Small intestine (tissue), 7 donors: ENCODE measurements at regions not wholly inside any gene's neighbourhood (a gene's known extent, or its start where the extent isn't known, plus 50 kb on each side); places are given as distances from the start of the nearest gene placed in this dataset.

ENCODE experiments used
- DNase-seq, 2 donors: peaks; one replicate each; pipeline versions ENCODE4 v3.0.0 to v3.0.0-alpha.2; 2013
- FAIRE-seq: peaks from 2 replicates; lab custom pipeline; 2012; peaks lifted over from hg19 to GRCh38; lab: Jason Lieb, UNC
- H3K27ac ChIP-seq, 3 donors: one replicate each; pipeline ENCODE4 v1.5.1; 2013; ENCODE audit warnings: low read length in 2 of 3, mild to moderate bottlenecking in 2 of 3, control low read depth in 1 of 3, inconsistent platforms in 1 of 3, low read depth in 1 of 3, moderate library complexity in 1 of 3
- H3K27me3 ChIP-seq, 3 donors: one replicate each; pipeline ENCODE4 v1.6.1; 2013; ENCODE audit warnings: low read length in 3 of 3, inconsistent platforms in 1 of 3; ENCODE audit not compliant: control insufficient read depth in 3 of 3, insufficient read depth in 3 of 3
- H3K36me3 ChIP-seq, 3 donors: one replicate each; pipeline ENCODE4 v1.6.1; 2013; ENCODE audit warnings: low read length in 3 of 3, inconsistent platforms in 1 of 3, low read depth in 1 of 3, mild to moderate bottlenecking in 1 of 3, moderate library complexity in 1 of 3; ENCODE audit not compliant: control insufficient read depth in 3 of 3, insufficient read depth in 2 of 3
- H3K4me1 ChIP-seq, 3 donors: one replicate each; pipeline ENCODE4 v1.6.1; 2013; ENCODE audit warnings: low read length in 2 of 3, inconsistent platforms in 1 of 3, low read depth in 1 of 3, mild to moderate bottlenecking in 1 of 3, moderate library complexity in 1 of 3; ENCODE audit not compliant: control insufficient read depth in 3 of 3, insufficient read depth in 2 of 3
- H3K4me3 ChIP-seq, 3 donors: one replicate each; pipeline ENCODE4 v1.5.1; 2013; ENCODE audit warnings: low read length in 3 of 3, control low read depth in 1 of 3, inconsistent platforms in 1 of 3, low read depth in 1 of 3, mild to moderate bottlenecking in 1 of 3, moderate library complexity in 1 of 3
- H3K9me3 ChIP-seq, 2 donors: one replicate each; pipeline ENCODE4 v1.6.1; 2013; ENCODE audit warnings: low read depth in 1 of 2, low read length in 1 of 2; ENCODE audit not compliant: control insufficient read depth in 2 of 2, insufficient read depth in 1 of 2
- WGBS, 3 donors: extraction: QIAGEN DNeasy Blood & Tissue Kit; methylation state at CpG; one replicate each; pipeline ENCODE4 v1.1.7; 2013; 5-methylcytosine and 5-hydroxymethylcytosine counted together
- donor health status: healthy with polysubstance abuse.
- donor health status: control.
- donor health status: control.
- donor health status: Bipolar disorder and iron deficiency.
- donor health status: healthy.

- Histone ChIP-seq H3K4me3 (no peak overlapping the region), H3K27ac (no peak overlapping the region), H3K36me3 (no peaks in the 10 kb centered on the region), H3K9me3 (no peaks in the 10 kb centered on the region), H3K4me1 (peaks cover 0 to 3% (median 0%) of the 10 kb centered on the region in 3 donors), H3K27me3 (no peaks in the 10 kb centered on the region)
- FAIRE-seq (peak; percentile 62), DNase-seq (no peak)
- 61 to 85% (median 77%) methylated on average over 1 of the region's 1 CpG for WGBS, 3 donors
Measured at GRCh38 chr12:92462527-92462926, 240.3 kb upstream of the PLEKHG7 start.

- no peak overlapping the region for H3K4me3 ChIP-seq
- WGBS, 3 donors = 69 to 78% (median 74%) methylated on average over 3 of the region's 3 CpGs
- H3K27ac ChIP-seq = peak overlapping the region in 2 of 3 donors; percentile 33 to 55
- no peaks in the 10 kb centered on the region for H3K27me3 ChIP-seq
- DNase-seq (peak in 1 of 2 donors; percentile 55), FAIRE-seq (no peak)
- peaks cover 0 to 3% (median 0%) of the 10 kb centered on the region in 3 donors for H3K4me1 ChIP-seq
- H3K36me3 ChIP-seq = no peaks in the 10 kb centered on the region
- H3K9me3 ChIP-seq = no peaks in the 10 kb centered on the region
Measured at GRCh38 chr12:92462049-92462448, 240.7 kb upstream of the PLEKHG7 start.

GRCh38 chr12:92459850-92460249, 242.9 kb upstream of the PLEKHG7 start:
- no peak for FAIRE-seq
- no peaks in the 10 kb centered on the region for H3K27me3 ChIP-seq

GRCh38 chr12:92458996-92459395, 243.8 kb upstream of the PLEKHG7 start:
- Histone ChIP-seq H3K9me3 (no peaks in the 10 kb centered on the region), H3K36me3 (no peaks in the 10 kb centered on the region), H3K27ac (no peak overlapping the region), H3K4me3 (no peak overlapping the region), H3K27me3 (no peaks in the 10 kb centered on the region), H3K4me1 (no peaks in the 10 kb centered on the region)
- FAIRE-seq (no peak), DNase-seq (no peak)
- WGBS, 3 donors = 98 to 100% (median 99%) methylated on average over 4 of the region's 4 CpGs

More at GRCh38 chr12:92459850-92460249, 242.9 kb upstream of the PLEKHG7 start:
- no peaks in the 10 kb centered on the region for H3K36me3 ChIP-seq
- no peak overlapping the region for H3K27ac ChIP-seq
- H3K4me3 ChIP-seq = no peak overlapping the region
- no peaks in the 10 kb centered on the region for H3K4me1 ChIP-seq
- DNase-seq = no peak
- H3K9me3 ChIP-seq = no peaks in the 10 kb centered on the region

GRCh38 chr12:92457458-92458180, 245.2 kb upstream of the PLEKHG7 start:
- FAIRE-seq = no peak
- no peaks in the 10 kb centered on the region for H3K27me3 ChIP-seq
- H3K36me3 ChIP-seq = no peaks in the 10 kb centered on the region
- H3K27ac ChIP-seq = no peak overlapping the region
- DNase-seq = no peak
- 50 to 80% (median 67%) methylated on average over 4 of the region's 4 CpGs for WGBS, 3 donors
- H3K4me3 ChIP-seq = no peak overlapping the region
- H3K4me1 ChIP-seq = no peaks in the 10 kb centered on the region
- H3K9me3 ChIP-seq = no peaks in the 10 kb centered on the region

GRCh38 chr12:92452763-92453162, 250.0 kb upstream of the PLEKHG7 start:
- Histone ChIP-seq H3K4me3 (no peak overlapping the region), H3K4me1 (no peaks in the 10 kb centered on the region), H3K27ac (no peak overlapping the region), H3K27me3 (no peaks in the 10 kb centered on the region), H3K9me3 (peaks cover 0 to 5% of the 10 kb centered on the region in 2 donors), H3K36me3 (no peaks in the 10 kb centered on the region)
- DNase-seq (no peak), FAIRE-seq (peak; percentile 26)

GRCh38 chr12:92446083-92446460, 256.7 kb upstream of the PLEKHG7 start:
- Histone ChIP-seq H3K9me3 (no peaks in the 10 kb centered on the region), H3K4me1 (peaks cover 2 to 13% (median 5%) of the 10 kb centered on the region in 3 donors), H3K27me3 (peaks cover 0 to 1% (median 0%) of the 10 kb centered on the region in 3 donors), H3K27ac (peak overlapping the region in 1 of 3 donors; percentile 13), H3K4me3 (no peak overlapping the region), H3K36me3 (no peaks in the 10 kb centered on the region)
- FAIRE-seq = peak; percentile 10
- WGBS, 3 donors = 81 to 92% (median 86%) methylated on average over 1 of the region's 1 CpG
- DNase-seq = peak; percentile 49 to 80

- Histone ChIP-seq H3K27me3 (peaks cover 0 to 1% (median 0%) of the 10 kb centered on the region in 3 donors), H3K27ac (peak overlapping the region in 1 of 3 donors; percentile 61), H3K9me3 (no peaks in the 10 kb centered on the region), H3K36me3 (no peaks in the 10 kb centered on the region), H3K4me1 (peaks cover 2 to 13% (median 5%) of the 10 kb centered on the region in 3 donors), H3K4me3 (no peak overlapping the region)
- 60 to 81% (median 76%) methylated on average over 10 of the region's 10 CpGs for WGBS, 3 donors
- DNase-seq (no peak), FAIRE-seq (no peak)
Measured at GRCh38 chr12:92445253-92446082, 257.3 kb upstream of the PLEKHG7 start.
